H1 (cell line): ENCODE measurements at regions not wholly inside any gene's neighbourhood (a gene's known extent, or its start where the extent isn't known, plus 50 kb on each side); places are given as distances from the start of the nearest gene placed in this dataset.
A peak's percentile ranks its signal among the peaks of the same experiment; 100 is the strongest.

Experiments
- CTCF ChIA-PET: fragments of 300-600 bp; sonication (Branson Sonifier 250); formaldehyde crosslinking; loops from one replicate; lab custom pipeline; 2021; ENCODE audit not compliant: partially characterized antibody; lab: Charles Lee
- POLR2A ChIA-PET: fragments of 300-600 bp; sonication (Branson Sonifier 250); formaldehyde crosslinking; loops from one replicate; lab custom pipeline; 2021; ENCODE audit warnings: inconsistent platforms; ENCODE audit not compliant: partially characterized antibody; lab: Charles Lee
- DNase-seq, 2 experiments: peaks; one replicate each; pipeline versions ENCODE4 v3.0.0 to v3.0.0-alpha.2; 2010 to 2022; ENCODE audit warnings: low spot score in 2 of 2, low read depth in 1 of 2, mixed read lengths in 1 of 2
- FAIRE-seq: peaks from 2 replicates; lab custom pipeline; 2011; peaks lifted over from hg19 to GRCh38; lab: Jason Lieb, UNC
- H2AFZ ChIP-seq: 2 replicates; pipeline ENCODE4 v1.8.1; 2012; ENCODE audit warnings: low read length, inconsistent platforms
- H2AK5ac ChIP-seq: 2 replicates; pipeline ENCODE4 v1.6.1; 2013; ENCODE audit warnings: low read depth, low read length
- H2BK120ac ChIP-seq: replicated peaks from 2 replicates; pipeline ENCODE3; 2013; ENCODE audit warnings: low read depth, low read length, inconsistent platforms
- H2BK12ac ChIP-seq: 2 replicates; pipeline ENCODE4 v1.6.1; 2013; ENCODE audit warnings: low read depth, low read length
- H2BK15ac ChIP-seq: 2 replicates; pipeline ENCODE4 v1.6.1; 2013; ENCODE audit warnings: low read length
- H2BK20ac ChIP-seq: 2 replicates; pipeline ENCODE4 v1.6.1; 2013; ENCODE audit warnings: low read length
- H2BK5ac ChIP-seq: 2 replicates; pipeline ENCODE4 v1.6.1; 2013; ENCODE audit warnings: low read depth, low read length
- H3K14ac ChIP-seq: 2 replicates; pipeline ENCODE4 v1.6.1; 2013; ENCODE audit warnings: inconsistent platforms; ENCODE audit not compliant: insufficient read length
- H3K18ac ChIP-seq: 2 replicates; pipeline ENCODE4 v1.6.1; 2013; ENCODE audit warnings: low read length; ENCODE audit errors: extremely low read depth
- H3K23ac ChIP-seq: 2 replicates; pipeline ENCODE4 v1.6.1; 2013; ENCODE audit warnings: inconsistent platforms; ENCODE audit not compliant: insufficient read length
- H3K23me2 ChIP-seq: 2 replicates; pipeline ENCODE4 v1.6.1; 2013; ENCODE audit warnings: low read depth, low read length
- H3K27ac ChIP-seq: 2 replicates; pipeline ENCODE4 v1.6.1; 2011; ENCODE audit warnings: low read depth, low read length, inconsistent platforms
- H3K27me3 ChIP-seq, 4 experiments: replicated peaks in 1 of 4; 1 replicate in 1 of 4; 2 replicates in 3 of 4; pipeline versions ENCODE4 v1.6.1 to v1.8.1; 2011 to 2013; ENCODE audit warnings: low read length in 3 of 4, mild to moderate bottlenecking in 3 of 4, inconsistent platforms in 2 of 4, mixed read lengths in 2 of 4, moderate library complexity in 1 of 4; ENCODE audit not compliant: control insufficient read depth in 3 of 4, insufficient read depth in 3 of 4; ENCODE audit errors: extremely low read depth in 1 of 4
- H3K36me3 ChIP-seq, 4 experiments: 2 replicates each; pipeline versions ENCODE4 v1.6.1 to v1.8.1; 2011 to 2013; ENCODE audit warnings: mild to moderate bottlenecking in 4 of 4, low read length in 3 of 4, moderate library complexity in 2 of 4, control low read depth in 1 of 4, inconsistent platforms in 1 of 4; ENCODE audit not compliant: insufficient read depth in 4 of 4, control insufficient read depth in 2 of 4
- H3K4ac ChIP-seq: replicated peaks from 2 replicates; pipeline ENCODE3; 2013; ENCODE audit warnings: low read length, low read depth, mixed read lengths, inconsistent platforms; ENCODE audit not compliant: insufficient read length
- H3K4me1 ChIP-seq, 4 experiments: replicated peaks in 1 of 4; 1 replicate in 1 of 4; 2 replicates in 3 of 4; pipeline versions ENCODE4 v1.6.1 to v1.8.1; 2011 to 2013; ENCODE audit warnings: low read length in 3 of 4, inconsistent platforms in 2 of 4, mixed read lengths in 1 of 4; ENCODE audit not compliant: insufficient read depth in 4 of 4, control insufficient read depth in 3 of 4
- H3K4me2 ChIP-seq, 2 experiments: 2 replicates each; pipeline versions ENCODE4 v1.6.1 to v1.8.1; 2011 to 2013; ENCODE audit warnings: low read depth in 2 of 2, low read length in 2 of 2, control low read depth in 1 of 2, inconsistent platforms in 1 of 2, mild to moderate bottlenecking in 1 of 2; ENCODE audit not compliant: insufficient read depth in 1 of 2
- H3K4me3 ChIP-seq, 4 experiments: fragments of 200-600, 300-600 bp in 1 of 4; sonication (generic), shearing (Covaris generic), sonication (Bioruptor Twin) in 1 of 4; 2 replicates each; pipeline versions ENCODE4 v1.5.1 to v1.8.1; 2011 to 2016; ENCODE audit warnings: low read length in 4 of 4, low read depth in 3 of 4, control low read depth in 2 of 4, inconsistent platforms in 2 of 4, mild to moderate bottlenecking in 2 of 4, mixed read lengths in 1 of 4, moderate library complexity in 1 of 4; ENCODE audit not compliant: insufficient read depth in 2 of 4; ENCODE audit errors: extremely low read depth in 1 of 4
- H3K56ac ChIP-seq: replicated peaks from 2 replicates; pipeline ENCODE3; 2013; ENCODE audit warnings: low read depth, mild to moderate bottlenecking, mixed read lengths, low read length, inconsistent platforms; ENCODE audit not compliant: insufficient read length
- H3K79me1 ChIP-seq: 2 replicates; pipeline ENCODE4 v1.6.1; 2013; ENCODE audit warnings: low read depth, low read length, control low read depth
- H3K79me2 ChIP-seq, 2 experiments: 2 replicates each; pipeline versions ENCODE4 v1.6.1 to v1.8.1; 2012 to 2013; ENCODE audit warnings: low read length in 2 of 2, mild to moderate bottlenecking in 2 of 2, inconsistent platforms in 1 of 2; ENCODE audit not compliant: insufficient read depth in 2 of 2, control insufficient read depth in 1 of 2
- H3K9ac ChIP-seq, 4 experiments: replicated peaks in 1 of 4; 1 replicate in 1 of 4; 2 replicates in 3 of 4; pipeline versions ENCODE4 v1.6.1 to v1.8.1; 2011 to 2013; ENCODE audit warnings: low read depth in 3 of 4, low read length in 3 of 4, control low read depth in 2 of 4, mild to moderate bottlenecking in 2 of 4, moderate library complexity in 2 of 4, inconsistent platforms in 1 of 4; ENCODE audit errors: extremely low read depth in 1 of 4
- H3K9me3 ChIP-seq, 2 experiments: 2 replicates each; pipeline versions ENCODE4 v1.6.1 to v1.8.1; 2012 to 2013; ENCODE audit warnings: mild to moderate bottlenecking in 2 of 2, moderate library complexity in 2 of 2, control low read depth in 1 of 2, inconsistent platforms in 1 of 2, low read depth in 1 of 2, low read length in 1 of 2, mixed read lengths in 1 of 2; ENCODE audit not compliant: insufficient read depth in 2 of 2
- H4K20me1 ChIP-seq, 2 experiments: replicated peaks in 1 of 2; 2 replicates each; pipeline versions ENCODE3 to v1.8.1; 2011 to 2013; ENCODE audit warnings: inconsistent platforms in 2 of 2, low read length in 2 of 2, mild to moderate bottlenecking in 1 of 2; ENCODE audit not compliant: insufficient read depth in 2 of 2, control insufficient read depth in 1 of 2
- H4K5ac ChIP-seq: 2 replicates; pipeline ENCODE4 v1.6.1; 2013; ENCODE audit warnings: low read length, low read depth, mixed read lengths, inconsistent platforms; ENCODE audit not compliant: insufficient read length
- H4K8ac ChIP-seq: 2 replicates; pipeline ENCODE4 v1.8.0; 2013; ENCODE audit warnings: mild to moderate bottlenecking, moderate library complexity, low read length, inconsistent platforms; ENCODE audit not compliant: insufficient read depth; ENCODE audit errors: extremely low read depth
- H4K91ac ChIP-seq: replicated peaks from 2 replicates; pipeline ENCODE3; 2013; ENCODE audit warnings: low read length, mixed read lengths, inconsistent platforms; ENCODE audit not compliant: insufficient read length
- CEBPB ChIP-seq: IDR thresholded peaks from 2 replicates; pipeline ENCODE4 v1.6.1; 2012; ENCODE audit warnings: low read depth, low read length
- EZH2 ChIP-seq: fragments of 200-600 bp; sonication (generic); IDR thresholded peaks from 2 replicates; pipeline ENCODE4 v1.7.1; 2012; ENCODE audit warnings: low read depth, mild to moderate bottlenecking, moderate library complexity, low read length, inconsistent platforms; ENCODE audit not compliant: severe bottlenecking
- HDAC2 ChIP-seq, 2 experiments: fragments of 300-600 bp in 1 of 2; sonication (generic) in 1 of 2; IDR thresholded peaks; 2 replicates each; pipeline ENCODE4 v1.6.1; 2011 to 2012; ENCODE audit warnings: low read depth in 2 of 2, low read length in 2 of 2, mild to moderate bottlenecking in 2 of 2, moderate library complexity in 2 of 2, borderline replicate concordance in 1 of 2, inconsistent platforms in 1 of 2
- MAFK ChIP-seq: IDR thresholded peaks from 2 replicates; pipeline ENCODE4 v1.6.1; 2012; ENCODE audit warnings: low read depth, mild to moderate bottlenecking, improper control_type of control experiment, low read length
- RXRA ChIP-seq: IDR thresholded peaks from 2 replicates; pipeline ENCODE4 v1.6.1; 2011; ENCODE audit warnings: low read depth, mild to moderate bottlenecking, low read length, moderate library complexity; ENCODE audit not compliant: insufficient read depth
- WGBS, 2 experiments: shearing (Covaris generic) in 1 of 2; methylation state at CpG; one replicate each; pipeline versions ENCODE4 v1.1.6 to v1.1.7; 2013 to 2015; ENCODE audit warnings: low lambda C conversion rate in 2 of 2, mixed read lengths in 2 of 2, inconsistent platforms in 1 of 2, low coverage in 1 of 2, missing lambda C conversion rate in 1 of 2; ENCODE audit not compliant: insufficient replicate concordance in 2 of 2, insufficient coverage in 1 of 2, insufficient read length in 1 of 2; ENCODE audit errors: extremely low coverage in 1 of 2, missing lambda C conversion rate in 1 of 2; 5-methylcytosine and 5-hydroxymethylcytosine counted together
- TF ChIP-seq, protein P1 (sequence below): IDR thresholded peaks from 2 replicates; pipeline ENCODE4 v1.6.1; 2011; ENCODE audit warnings: low read length, improper control_type of control experiment

DNA sequence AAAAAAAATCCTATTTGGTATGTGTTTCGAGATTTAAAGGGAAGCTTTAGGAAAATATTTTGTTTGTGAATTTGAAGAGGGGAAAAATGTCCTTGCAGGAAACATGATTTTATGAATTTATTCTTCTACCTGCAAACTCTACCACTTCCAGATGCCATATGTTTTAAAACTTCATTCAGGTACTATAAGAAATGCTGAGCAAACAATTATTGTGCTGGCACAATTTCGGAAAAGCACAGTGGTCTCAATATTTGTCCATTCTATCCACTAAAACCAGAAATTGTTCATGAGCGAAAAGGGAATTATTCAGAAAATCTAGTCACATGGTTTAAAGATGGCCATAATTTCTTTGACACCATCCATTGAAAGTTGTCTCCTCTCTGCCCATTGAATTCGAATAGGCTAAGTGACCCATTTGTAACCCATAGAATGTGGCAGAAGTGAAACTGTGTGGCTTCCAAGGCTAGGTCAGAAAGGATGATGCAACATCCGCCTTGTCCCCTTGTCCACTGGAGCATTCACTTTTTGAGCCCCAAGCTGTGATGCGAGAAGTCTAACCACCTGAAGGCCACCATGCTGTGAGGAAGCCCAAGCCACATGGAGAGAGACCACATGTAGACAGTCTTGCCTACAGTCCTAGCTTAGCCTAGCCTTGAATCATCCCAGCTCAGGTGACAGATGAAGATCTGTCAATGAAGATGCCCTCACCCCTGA is 189.8 kb upstream of the PRKCQ start:
- no peak overlapping the region for H2BK15ac ChIP-seq
- H3K27me3 ChIP-seq: no peaks in the 10 kb centered on the region; a peak in 1 of 7 replicates
- peaks cover 3 to 5% of the 10 kb centered on the region in 2 experiments; a peak in 2 of 4 replicates for H3K9me3 ChIP-seq
- H3K9ac ChIP-seq: no peak overlapping the region
- H3K18ac ChIP-seq: 0 out of 2 replicates have a peak overlapping the region, but pooled peaks have one; percentile 25
- DNase-seq: no peak
- no peaks in the 10 kb centered on the region for H3K36me3 ChIP-seq
- H3K23ac ChIP-seq: no peak overlapping the region
- no peaks in the 10 kb centered on the region for H4K20me1 ChIP-seq
- peaks cover 0 to 4% (median 0%) of the 10 kb centered on the region in 4 experiments; a peak in 1 of 7 replicates for H3K4me1 ChIP-seq
- no peak overlapping the region for H4K8ac ChIP-seq
- H4K5ac ChIP-seq: no peak overlapping the region
- CTCF ChIA-PET: interaction anchor here (0.6 to 1.3 kb wide), 2 partner anchors 13 to 18 kb away, joined by 3 read pairs; no protein-coding TSS in a partner anchor
- POLR2A ChIA-PET: no interaction called here
- peak overlapping the region; percentile 86; the same call in 1 of the 2 replicates for H2AFZ ChIP-seq
- peak overlapping the region; percentile 2; the same call in 1 of the 2 replicates for H2BK20ac ChIP-seq
- peak overlapping the region; percentile 75 for H4K91ac ChIP-seq
- peak overlapping the region; percentile 62 for H2BK12ac ChIP-seq
- no peak overlapping the region for H3K14ac ChIP-seq
- H3K79me2 ChIP-seq: no peaks in the 10 kb centered on the region
- no peak overlapping the region for H3K27ac ChIP-seq
- H3K23me2 ChIP-seq: peaks cover 5% of the 10 kb centered on the region
- H2BK5ac ChIP-seq: no peak overlapping the region
- 85 to 100% methylated on average over 1 to 6 of the region's 6 CpGs for WGBS, 2 experiments
- H3K4me2 ChIP-seq: no peak overlapping the region
- TF ChIP-seq MAFK (peak; percentile 41; the same call in 1 of the 2 replicates), CEBPB (peak; percentile 22; the same call in 1 of the 2 replicates), RXRA (no peak), HDAC2 (IDR thresholded peaks at IDR 0.05; ENCODE audit: borderline replicate concordance in 1 of 2, low read depth in 2 of 2, low read length in 2 of 2) (no peak), EZH2 (no peak)
- TF ChIP-seq, protein P1, sequence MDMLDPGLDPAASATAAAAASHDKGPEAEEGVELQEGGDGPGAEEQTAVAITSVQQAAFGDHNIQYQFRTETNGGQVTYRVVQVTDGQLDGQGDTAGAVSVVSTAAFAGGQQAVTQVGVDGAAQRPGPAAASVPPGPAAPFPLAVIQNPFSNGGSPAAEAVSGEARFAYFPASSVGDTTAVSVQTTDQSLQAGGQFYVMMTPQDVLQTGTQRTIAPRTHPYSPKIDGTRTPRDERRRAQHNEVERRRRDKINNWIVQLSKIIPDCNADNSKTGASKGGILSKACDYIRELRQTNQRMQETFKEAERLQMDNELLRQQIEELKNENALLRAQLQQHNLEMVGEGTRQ: no peak
- no peak overlapping the region for H2BK120ac ChIP-seq
- no peak overlapping the region for H3K56ac ChIP-seq
- no peak overlapping the region for H3K4ac ChIP-seq
- H2AK5ac ChIP-seq: no peak overlapping the region
- no peaks in the 10 kb centered on the region for H3K79me1 ChIP-seq
- FAIRE-seq: no peak
- no peak overlapping the region for H3K4me3 ChIP-seq
